HepG2 (cell line): ENCODE measurements at regions not wholly inside any gene's neighbourhood (a gene's known extent, or its start where the extent isn't known, plus 50 kb on each side); places are given as distances from the start of the nearest gene placed in this dataset.

Source experiments
- ATAC-seq: fragments of 200-7000 bp; cut with Tn5 transposase; 3 replicates; pipeline ENCODE4 v1.9.1; 2020; ENCODE audit warnings: mild to moderate bottlenecking, moderate library complexity
- BruUV-seq: library from RNA; stranded (reverse); fragments of 400-500 nt; replicated peaks from 2 replicates; lab custom pipeline; 2021; lab: Mats Ljungman, UMichigan
- CTCF ChIA-PET: fragments of 300-600 bp; formaldehyde crosslinking; extraction: SDS; loops from one replicate; lab custom pipeline; 2021; ENCODE audit warnings: low total read pairs, inconsistent platforms, low intra/inter-chr PET ratio; lab: Yijun Ruan, JAX
- POLR2A ChIA-PET: fragments of 350-600 bp; sonication (Branson Sonifier 250); formaldehyde crosslinking; loops from one replicate; lab custom pipeline; 2020; ENCODE audit warnings: antibody characterized with exemption, inconsistent platforms; lab: Yijun Ruan, JAX
- DNase-seq: peaks from one replicate; pipeline ENCODE4 v3.0.0-alpha.2; 2015; ENCODE audit warnings: low spot score
- FAIRE-seq: peaks from 3 replicates; lab custom pipeline; 2011; peaks lifted over from hg19 to GRCh38; lab: Jason Lieb, UNC
- H2AFZ ChIP-seq: one replicate; pipeline ENCODE4 v1.6.1; 2011; ENCODE audit warnings: low read length, inconsistent platforms
- H3K27ac ChIP-seq: fragments of 300-600 bp; 3 replicates; pipeline ENCODE4 v1.8.0; 2011; ENCODE audit warnings: mixed run types, mild to moderate bottlenecking, mixed read lengths, low read length, inconsistent platforms; ENCODE audit not compliant: insufficient read depth; ENCODE audit errors: extremely low read length
- H3K27me3 ChIP-seq, 2 experiments: fragments of 200-600 bp in 1 of 2; 2 replicates in 1 of 2; 3 replicates in 1 of 2; pipeline versions ENCODE4 v1.6.0 to v1.8.0; 2011; ENCODE audit warnings: low read length in 2 of 2, mild to moderate bottlenecking in 2 of 2, moderate library complexity in 2 of 2, inconsistent platforms in 1 of 2; ENCODE audit not compliant: insufficient read depth in 2 of 2, control insufficient read depth in 1 of 2
- H3K36me3 ChIP-seq, 2 experiments: fragments of 200-600 bp in 1 of 2; replicated peaks in 1 of 2; 2 replicates in 1 of 2; 3 replicates in 1 of 2; pipeline versions ENCODE4 v1.5.1 to v1.8.0; 2011; ENCODE audit warnings: low read length in 2 of 2, inconsistent platforms in 1 of 2; ENCODE audit not compliant: insufficient read depth in 2 of 2, control insufficient read depth in 1 of 2
- H3K4me1 ChIP-seq: 2 replicates; pipeline ENCODE4 v1.5.1; 2012; ENCODE audit warnings: low read length, inconsistent platforms; ENCODE audit not compliant: insufficient read depth
- H3K4me2 ChIP-seq: 2 replicates; pipeline ENCODE4 v1.6.0; 2011; ENCODE audit warnings: low read depth, low read length, inconsistent platforms
- H3K4me3 ChIP-seq, 3 experiments: fragments of 200-600 bp in 1 of 3; sonication (generic), shearing (Covaris generic) in 1 of 3; replicated peaks in 1 of 3; 2 replicates each; pipeline ENCODE4 v1.5.1; 2011 to 2016; ENCODE audit warnings: low read length in 3 of 3, inconsistent platforms in 2 of 3, low read depth in 2 of 3, mild to moderate bottlenecking in 2 of 3, control low read depth in 1 of 3, mixed read lengths in 1 of 3; ENCODE audit not compliant: insufficient read depth in 1 of 3
- H3K79me2 ChIP-seq: one replicate; pipeline ENCODE4 v1.6.1; 2011; ENCODE audit warnings: low read length, inconsistent platforms; ENCODE audit not compliant: insufficient read depth
- H3K9ac ChIP-seq: 2 replicates; pipeline ENCODE4 v1.6.0; 2011; ENCODE audit warnings: mild to moderate bottlenecking, low read depth, low read length, inconsistent platforms; ENCODE audit not compliant: insufficient read depth
- H3K9me3 ChIP-seq: 2 replicates; pipeline ENCODE4 v1.5.1; 2012; ENCODE audit warnings: mild to moderate bottlenecking, low read length
- H4K20me1 ChIP-seq: 2 replicates; pipeline ENCODE4 v1.6.0; 2011; ENCODE audit warnings: inconsistent platforms, mild to moderate bottlenecking, low read length, moderate library complexity; ENCODE audit not compliant: insufficient read depth
- CTCF ChIP-seq: sonication (generic); formaldehyde crosslinking; IDR thresholded peaks from 2 replicates; pipeline ENCODE4 v1.5.0; 2020; ENCODE audit warnings: mild to moderate bottlenecking, missing genetic modification reagents, moderate library complexity
- STAG1 ChIP-seq: sonication (generic); formaldehyde crosslinking; IDR thresholded peaks from 2 replicates; pipeline ENCODE4 v1.4.0; 2020; ENCODE audit warnings: missing genetic modification reagents
- TEAD3 ChIP-seq: optimal IDR thresholded peaks from 2 replicates; pipeline ENCODE3; 2016; ENCODE audit warnings: borderline replicate concordance
- ZNF512B ChIP-seq: sonication (generic); formaldehyde crosslinking; IDR thresholded peaks from 2 replicates; pipeline ENCODE4 v1.5.1; 2020; ENCODE audit warnings: missing genetic modification reagents, mild to moderate bottlenecking, borderline replicate concordance
- WGBS: methylation state at CpG from one replicate; pipeline ENCODE4 v1.1.6; 2017; ENCODE audit warnings: low lambda C conversion rate; 5-methylcytosine and 5-hydroxymethylcytosine counted together
- in situ Hi-C: cut with HindIII; loops from 2 replicates; pipeline ENCODE4 v1.10.0; 2017; ENCODE audit warnings: low pct_unique_long_range_greater_than_20kb; ENCODE audit not compliant: extremely low pct_ligation_motif_present
- intact Hi-C: fragments of 100-400 bp; cut with micrococcal nuclease; formaldehyde crosslinking; loops from one replicate; pipeline ENCODE4 v1.10.0; 2022; ENCODE audit not compliant: unreplicated experiment

- Histone ChIP-seq H3K79me2 (no peaks in the 10 kb centered on the region), H3K4me2 (no peak overlapping the region), H3K9ac (no peak overlapping the region), H3K9me3 (no peaks in the 10 kb centered on the region), H3K27ac (no peak overlapping the region), H3K36me3 (no peaks in the 10 kb centered on the region), H3K4me1 (no peaks in the 10 kb centered on the region), H3K4me3 (no peak overlapping the region), H3K27me3 (no peaks in the 10 kb centered on the region; a peak in 1 of 5 replicates), H4K20me1 (no peaks in the 10 kb centered on the region), H2AFZ (no peak overlapping the region)
- DNase-seq (no peak), ATAC-seq (peak; percentile 48; the same call in 2 of the 3 replicates), FAIRE-seq (no peak)
- ChIA-PET POLR2A (no interaction called here), CTCF (no interaction called here)
- no TSS peak for BruUV-seq
- in situ Hi-C loops: no loop called here
- intact Hi-C loops: no loop called here
- TF ChIP-seq ZNF512B (CRISPR knock-in tag) (no peak), TEAD3 (CRISPR knock-in tag) (no peak), STAG1 (CRISPR knock-in tag) (0 out of 2 replicates have a peak, but pooled peaks have one; percentile 24), CTCF (CRISPR knock-in tag) (peak; percentile 29)
- 22% methylated on average over 2 of the region's 2 CpGs for WGBS
Measured at GRCh38 chr5:53318303-53318702, 162.1 kb upstream of the FST start.
